ENCODE measurements at regions not wholly inside any gene's neighbourhood (a gene's known extent, or its start where the extent isn't known, plus 50 kb on each side); places are given as distances from the start of the nearest gene placed in this dataset.

DNA sequence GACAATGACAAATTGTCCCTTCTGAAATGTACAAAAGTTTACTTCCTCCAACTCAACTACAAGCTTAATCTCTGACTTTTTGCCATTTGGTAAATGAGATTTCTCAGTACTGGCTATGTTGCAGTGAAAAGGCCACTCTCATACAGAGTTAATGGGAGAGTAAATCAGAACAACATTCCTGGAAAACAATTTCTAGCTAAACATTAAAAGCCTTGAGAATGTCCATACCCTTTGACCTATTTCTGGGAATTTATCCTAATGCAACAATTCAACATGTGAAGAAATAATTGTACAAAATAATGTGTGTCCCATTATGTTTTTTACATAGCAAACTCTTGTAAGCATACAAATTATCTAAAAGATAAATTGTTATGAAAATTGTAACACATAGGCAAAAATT is 56.3 kb upstream of the SPEF2 start:
- no peak overlapping the region for H3K4me3 ChIP-seq (ENCODE audit: low read depth, low read length)
- TF ChIP-seq, protein P1, sequence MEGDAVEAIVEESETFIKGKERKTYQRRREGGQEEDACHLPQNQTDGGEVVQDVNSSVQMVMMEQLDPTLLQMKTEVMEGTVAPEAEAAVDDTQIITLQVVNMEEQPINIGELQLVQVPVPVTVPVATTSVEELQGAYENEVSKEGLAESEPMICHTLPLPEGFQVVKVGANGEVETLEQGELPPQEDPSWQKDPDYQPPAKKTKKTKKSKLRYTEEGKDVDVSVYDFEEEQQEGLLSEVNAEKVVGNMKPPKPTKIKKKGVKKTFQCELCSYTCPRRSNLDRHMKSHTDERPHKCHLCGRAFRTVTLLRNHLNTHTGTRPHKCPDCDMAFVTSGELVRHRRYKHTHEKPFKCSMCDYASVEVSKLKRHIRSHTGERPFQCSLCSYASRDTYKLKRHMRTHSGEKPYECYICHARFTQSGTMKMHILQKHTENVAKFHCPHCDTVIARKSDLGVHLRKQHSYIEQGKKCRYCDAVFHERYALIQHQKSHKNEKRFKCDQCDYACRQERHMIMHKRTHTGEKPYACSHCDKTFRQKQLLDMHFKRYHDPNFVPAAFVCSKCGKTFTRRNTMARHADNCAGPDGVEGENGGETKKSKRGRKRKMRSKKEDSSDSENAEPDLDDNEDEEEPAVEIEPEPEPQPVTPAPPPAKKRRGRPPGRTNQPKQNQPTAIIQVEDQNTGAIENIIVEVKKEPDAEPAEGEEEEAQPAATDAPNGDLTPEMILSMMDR (IDR thresholded peaks at IDR 0.05; ENCODE audit: low read depth, low read length, missing control alignments) = no peak
- DNase-seq (ENCODE audit: low read depth) = no peak

DNA sequence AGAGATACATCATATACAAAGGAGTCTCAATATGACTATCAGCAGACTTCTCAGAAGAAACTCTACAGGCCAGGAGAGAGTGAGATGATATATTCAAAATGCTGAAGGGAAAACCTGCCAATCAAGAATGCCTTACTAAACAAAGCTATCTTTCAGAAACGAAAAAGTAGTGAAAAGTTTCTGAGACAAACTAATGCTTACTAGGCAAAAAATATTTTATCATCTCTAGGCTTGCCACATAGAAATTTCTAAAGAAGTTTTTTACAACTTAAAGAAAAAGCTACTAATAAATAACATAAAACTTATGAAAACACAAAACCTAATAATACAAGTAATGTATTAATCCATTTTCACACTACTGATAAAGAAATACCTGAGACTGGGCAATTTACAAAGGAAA is 59.9 kb upstream of the SPEF2 start:
- no peak for DNase-seq (ENCODE audit: low read depth)
- H3K4me3 ChIP-seq (ENCODE audit: low read depth, low read length) = no peak overlapping the region
- TF ChIP-seq, protein P1 (IDR thresholded peaks at IDR 0.05; ENCODE audit: low read depth, low read length, missing control alignments) = no peak

DNA sequence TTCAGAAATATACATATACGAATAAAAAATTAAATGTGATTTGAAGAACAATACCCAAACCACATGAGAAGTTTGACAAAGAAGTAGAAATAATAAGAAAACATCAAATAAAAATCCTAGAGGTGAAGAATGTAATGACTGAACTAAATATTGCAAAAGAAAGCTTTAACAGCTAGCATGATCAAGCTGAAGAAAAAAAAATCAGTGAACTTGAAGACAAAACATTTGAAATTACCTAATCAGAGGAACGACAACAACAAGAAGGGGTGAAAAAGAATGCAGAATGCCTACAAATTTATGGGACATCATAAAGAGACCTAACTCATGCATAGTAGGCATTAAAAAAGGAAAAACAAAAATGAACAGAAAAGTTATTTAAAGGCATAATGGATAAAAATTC is 60.5 kb upstream of the SPEF2 start:
- no peak for DNase-seq (ENCODE audit: low read depth)
- no peak overlapping the region for H3K4me3 ChIP-seq (ENCODE audit: low read depth, low read length)
- TF ChIP-seq, protein P1 (IDR thresholded peaks at IDR 0.05; ENCODE audit: low read depth, low read length, missing control alignments) = no peak

DNA sequence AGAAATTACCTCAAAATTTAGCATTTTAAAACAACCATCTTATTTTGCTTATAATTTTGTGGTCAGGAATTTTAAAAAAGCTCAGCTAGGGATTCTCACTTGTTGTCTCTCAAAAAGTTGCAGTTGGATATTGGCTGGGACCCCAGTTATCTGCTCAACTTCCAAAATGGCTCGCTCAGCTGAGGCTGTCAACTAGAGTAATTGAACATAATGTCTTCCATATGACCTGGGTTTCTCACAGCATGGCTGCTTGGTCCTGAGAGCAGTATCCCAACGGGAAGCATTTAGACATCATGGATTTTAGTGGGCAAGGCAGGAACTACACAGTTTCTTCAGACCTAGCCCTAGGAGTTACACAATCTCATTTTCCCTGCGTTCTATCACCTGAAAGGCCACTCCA is 63.6 kb upstream of the SPEF2 start:
- TF ChIP-seq, protein P1 (IDR thresholded peaks at IDR 0.05; ENCODE audit: low read depth, low read length, missing control alignments) = no peak
- no peak overlapping the region for H3K4me3 ChIP-seq (ENCODE audit: low read depth, low read length)
- no peak for DNase-seq (ENCODE audit: low read depth)

DNA sequence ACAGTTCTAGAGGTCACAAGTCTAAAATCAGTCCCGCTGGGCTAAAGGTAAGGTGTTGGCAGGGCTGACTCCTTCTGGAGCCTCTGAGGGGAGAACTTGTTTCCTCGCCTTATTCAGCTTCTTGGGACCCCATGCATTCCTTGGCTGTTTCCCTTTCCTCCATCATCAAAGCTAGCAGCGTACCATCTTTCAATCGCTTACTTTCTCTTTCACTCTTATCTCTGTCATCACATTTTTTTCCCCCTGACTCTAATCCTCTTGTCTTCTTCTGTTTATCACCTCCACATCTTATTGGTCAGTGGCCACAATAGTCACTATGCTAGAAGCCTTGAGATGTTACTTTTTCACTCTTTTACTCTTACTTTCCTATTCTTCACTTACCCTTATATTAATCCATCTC is 72.5 kb upstream of the SPEF2 start:
- no peak for DNase-seq (ENCODE audit: low read depth)
- no peak overlapping the region; the same call in 1 of the 2 replicates for H3K4me3 ChIP-seq (ENCODE audit: low read depth, low read length)
- TF ChIP-seq, protein P1 (IDR thresholded peaks at IDR 0.05; ENCODE audit: low read depth, low read length, missing control alignments) = no peak

DNA sequence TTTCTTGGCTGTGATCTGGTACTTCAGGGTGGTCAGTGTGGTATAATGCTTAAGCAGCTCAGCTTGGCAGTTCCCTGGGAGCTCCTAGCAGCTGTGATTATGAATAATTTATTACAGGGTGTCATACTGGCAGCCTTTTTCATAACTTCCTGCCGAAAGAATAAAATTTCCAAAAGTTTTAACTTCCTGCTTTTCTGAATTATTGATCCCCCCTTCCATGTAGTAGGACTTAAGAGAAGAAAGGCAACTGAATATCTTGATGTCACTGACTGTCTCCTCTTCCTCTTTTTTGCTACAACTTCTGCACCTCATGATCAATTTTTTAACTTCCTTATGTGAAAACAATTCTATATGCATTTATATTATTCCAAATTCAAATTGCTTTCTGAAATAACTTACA is 74.3 kb upstream of the SPEF2 start:
- TF ChIP-seq, protein P1 (IDR thresholded peaks at IDR 0.05; ENCODE audit: low read depth, low read length, missing control alignments) = no peak
- no peak for DNase-seq (ENCODE audit: low read depth)
- H3K4me3 ChIP-seq (ENCODE audit: low read depth, low read length) = no peak overlapping the region

DNA sequence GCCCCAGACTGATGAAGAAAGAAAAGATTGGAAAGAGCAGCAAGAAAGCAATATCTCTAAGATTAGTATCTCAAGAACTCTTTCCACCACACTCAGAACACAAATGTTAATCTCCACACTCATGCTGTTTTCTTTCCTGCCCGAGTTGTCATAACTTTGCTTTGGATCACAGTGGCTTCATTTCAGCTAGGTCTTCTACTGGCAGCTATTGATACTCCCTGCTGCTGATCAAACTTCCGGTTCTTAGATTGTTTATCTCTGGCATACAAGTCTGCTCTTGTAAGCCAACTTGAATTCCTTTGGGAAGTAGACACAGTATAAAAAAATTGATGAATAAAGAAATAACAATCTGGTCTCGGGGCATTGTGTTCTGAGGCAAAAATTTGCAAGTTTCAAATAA is 77.7 kb upstream of the SPEF2 start:
- TF ChIP-seq, protein P1 (IDR thresholded peaks at IDR 0.05; ENCODE audit: low read depth, low read length, missing control alignments) = no peak
- DNase-seq (ENCODE audit: low read depth) = no peak
- no peak overlapping the region for H3K4me3 ChIP-seq (ENCODE audit: low read depth, low read length)

Data from GM12864 (cell line).